Kidney (tissue), 13 donors: ENCODE measurements at regions not wholly inside any gene's neighbourhood (a gene's known extent, or its start where the extent isn't known, plus 50 kb on each side); places are given as distances from the start of the nearest gene placed in this dataset.

Experiments used
- DNase-seq, 5 donors: peaks; one replicate each; pipeline ENCODE4 v3.0.0-alpha.2; 2013 to 2020
- FAIRE-seq: peaks from 2 replicates; lab custom pipeline; 2012; peaks lifted over from hg19 to GRCh38; lab: Jason Lieb, UNC
- H3K27ac ChIP-seq, 2 donors: one replicate each; pipeline ENCODE4 v1.7.0; 2013; ENCODE audit warnings: low read depth in 2 of 2, low read length in 2 of 2, inconsistent platforms in 1 of 2
- H3K27me3 ChIP-seq: one replicate; pipeline ENCODE4 v1.7.1; 2013; ENCODE audit warnings: low read length, inconsistent platforms; ENCODE audit not compliant: control insufficient read depth, insufficient read depth
- H3K36me3 ChIP-seq, 3 donors: one replicate each; pipeline versions ENCODE4 v1.7.0 to v1.7.1; 2013; ENCODE audit warnings: low read length in 3 of 3, control low read depth in 1 of 3, inconsistent platforms in 1 of 3; ENCODE audit not compliant: insufficient read depth in 3 of 3, control insufficient read depth in 2 of 3
- H3K4me1 ChIP-seq, 3 donors: one replicate each; pipeline versions ENCODE4 v1.7.0 to v1.7.1; 2013; ENCODE audit warnings: low read length in 3 of 3, inconsistent platforms in 1 of 3, low read depth in 1 of 3; ENCODE audit not compliant: control insufficient read depth in 2 of 3, insufficient read depth in 2 of 3
- H3K4me3 ChIP-seq, 3 donors: one replicate each; pipeline versions ENCODE4 v1.7.0 to v1.8.1; 2013; ENCODE audit warnings: low read length in 3 of 3, control low read depth in 1 of 3, inconsistent platforms in 1 of 3
- H3K9ac ChIP-seq, 3 donors: one replicate each; pipeline versions ENCODE4 v1.7.0 to v1.7.1; 2013; ENCODE audit warnings: low read length in 3 of 3, control low read depth in 1 of 3, inconsistent platforms in 1 of 3
- H3K9me3 ChIP-seq, 3 donors: one replicate each; pipeline versions ENCODE4 v1.7.0 to v1.7.1; 2013; ENCODE audit warnings: low read length in 3 of 3, control low read depth in 1 of 3, inconsistent platforms in 1 of 3; ENCODE audit not compliant: control insufficient read depth in 2 of 3, insufficient read depth in 1 of 3
- intact Hi-C: fragments of 100-400 bp; cut with DNase I; formaldehyde crosslinking; loops from one replicate; pipeline ENCODE4 v1.11.1; 2022
- TF ChIP-seq, protein P1 (sequence below): IDR thresholded peaks from 3 replicates; pipeline ENCODE4 v1.5.1; 2012; ENCODE audit warnings: mild to moderate bottlenecking, moderate library complexity, borderline replicate concordance; ENCODE audit not compliant: insufficient read depth; ENCODE audit errors: extremely low read depth
- donor health status: control.
- donor health status: control.
- donor health status: control.
- donor health status: control.
- donor health status: control.
- donor health status: DM: yes; HTN: yes; CAD: no.
- donor health status: Normal renal cell carcinoma (clear cell type).

DNA sequence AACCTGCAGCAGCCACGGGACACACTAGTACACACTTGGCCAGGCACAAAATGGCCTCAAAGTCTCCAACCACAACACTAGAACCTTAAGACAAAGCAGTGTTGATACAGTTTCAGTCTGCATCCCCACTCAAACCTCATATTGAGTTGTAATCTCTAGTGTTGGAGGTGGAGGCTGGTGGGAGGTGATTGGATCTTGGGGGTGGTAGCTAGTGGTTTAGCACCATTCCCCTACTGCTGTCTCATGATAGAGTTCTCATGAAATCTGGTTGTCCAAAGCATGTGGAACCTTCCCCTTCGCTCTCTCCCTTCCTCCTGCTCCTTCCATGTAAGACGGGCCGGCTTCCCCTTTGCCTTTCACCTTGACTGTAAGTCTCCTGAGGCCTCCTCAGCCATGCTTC, 638.7 kb downstream of the UQCRFS1 start:
- DNase-seq (no peak), FAIRE-seq (no peak)
- H3K9me3 ChIP-seq: no peaks in the 10 kb centered on the region

DNA sequence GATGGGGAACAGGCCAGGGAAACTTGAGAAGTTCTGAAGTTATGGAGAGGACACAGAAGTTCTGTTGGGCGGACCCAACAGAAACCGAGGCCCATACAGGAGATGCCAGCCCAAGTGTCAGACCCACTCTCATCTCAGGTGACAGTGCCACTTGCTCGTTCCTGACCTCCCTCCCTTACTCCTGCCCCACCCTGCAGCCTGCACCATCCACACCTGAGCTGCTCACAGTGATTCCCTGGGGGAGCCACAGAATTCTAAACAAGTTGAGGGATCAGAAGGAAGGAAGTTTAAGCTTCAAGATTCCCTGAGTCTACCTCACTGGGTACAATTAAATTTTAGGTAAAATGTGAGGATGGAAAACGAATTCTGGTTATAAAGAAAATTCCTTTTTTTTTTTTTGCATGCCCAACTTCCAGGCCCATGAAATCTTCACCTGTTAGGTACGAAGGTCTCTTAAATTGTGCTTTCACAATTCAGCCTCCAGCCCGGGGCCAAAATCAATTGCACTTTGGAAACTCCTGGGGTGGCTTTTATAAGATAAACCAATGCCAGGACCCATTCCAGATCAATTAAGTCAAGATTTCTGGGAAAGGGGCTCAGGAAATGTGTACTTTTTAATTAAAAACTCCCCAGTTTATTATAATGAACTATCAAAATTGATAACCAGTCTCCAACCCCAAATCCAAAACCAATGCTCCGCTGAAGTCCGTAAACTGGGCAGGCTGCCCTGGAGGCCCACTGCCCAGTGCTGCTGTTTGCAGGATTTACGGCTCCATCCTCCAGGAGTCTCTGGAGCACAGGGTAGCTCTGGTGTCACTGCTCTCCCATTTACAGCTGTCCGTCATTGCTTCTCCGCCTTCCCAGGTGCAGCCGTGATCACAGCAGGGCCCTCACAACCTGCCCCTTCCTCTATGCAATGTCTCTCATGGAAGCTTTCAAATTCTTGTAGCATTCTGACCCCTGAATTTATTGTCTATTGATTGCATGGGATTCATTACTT, 643.5 kb downstream of the UQCRFS1 start:
- no peaks in the 10 kb centered on the region for H3K4me1 ChIP-seq
- no peak overlapping the region for H3K4me3 ChIP-seq
- FAIRE-seq (no peak), DNase-seq (no peak)
- intact Hi-C loops: no loop called here
- no peak overlapping the region for H3K9ac ChIP-seq
- no peaks in the 10 kb centered on the region for H3K9me3 ChIP-seq
- TF ChIP-seq, protein P1, sequence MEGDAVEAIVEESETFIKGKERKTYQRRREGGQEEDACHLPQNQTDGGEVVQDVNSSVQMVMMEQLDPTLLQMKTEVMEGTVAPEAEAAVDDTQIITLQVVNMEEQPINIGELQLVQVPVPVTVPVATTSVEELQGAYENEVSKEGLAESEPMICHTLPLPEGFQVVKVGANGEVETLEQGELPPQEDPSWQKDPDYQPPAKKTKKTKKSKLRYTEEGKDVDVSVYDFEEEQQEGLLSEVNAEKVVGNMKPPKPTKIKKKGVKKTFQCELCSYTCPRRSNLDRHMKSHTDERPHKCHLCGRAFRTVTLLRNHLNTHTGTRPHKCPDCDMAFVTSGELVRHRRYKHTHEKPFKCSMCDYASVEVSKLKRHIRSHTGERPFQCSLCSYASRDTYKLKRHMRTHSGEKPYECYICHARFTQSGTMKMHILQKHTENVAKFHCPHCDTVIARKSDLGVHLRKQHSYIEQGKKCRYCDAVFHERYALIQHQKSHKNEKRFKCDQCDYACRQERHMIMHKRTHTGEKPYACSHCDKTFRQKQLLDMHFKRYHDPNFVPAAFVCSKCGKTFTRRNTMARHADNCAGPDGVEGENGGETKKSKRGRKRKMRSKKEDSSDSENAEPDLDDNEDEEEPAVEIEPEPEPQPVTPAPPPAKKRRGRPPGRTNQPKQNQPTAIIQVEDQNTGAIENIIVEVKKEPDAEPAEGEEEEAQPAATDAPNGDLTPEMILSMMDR: no peak
- no peaks in the 10 kb centered on the region for H3K36me3 ChIP-seq
- H3K27me3 ChIP-seq: no peaks in the 10 kb centered on the region
- H3K27ac ChIP-seq: no peak overlapping the region

More for the DNA sequence above, 638.7 kb downstream of the UQCRFS1 start:
- Histone ChIP-seq H3K4me3 (no peak overlapping the region), H3K9ac (no peak overlapping the region), H3K36me3 (no peaks in the 10 kb centered on the region), H3K4me1 (no peaks in the 10 kb centered on the region), H3K27me3 (no peaks in the 10 kb centered on the region), H3K27ac (no peak overlapping the region)
- intact Hi-C loops: no loop called here
- TF ChIP-seq, protein P1: no peak

DNA sequence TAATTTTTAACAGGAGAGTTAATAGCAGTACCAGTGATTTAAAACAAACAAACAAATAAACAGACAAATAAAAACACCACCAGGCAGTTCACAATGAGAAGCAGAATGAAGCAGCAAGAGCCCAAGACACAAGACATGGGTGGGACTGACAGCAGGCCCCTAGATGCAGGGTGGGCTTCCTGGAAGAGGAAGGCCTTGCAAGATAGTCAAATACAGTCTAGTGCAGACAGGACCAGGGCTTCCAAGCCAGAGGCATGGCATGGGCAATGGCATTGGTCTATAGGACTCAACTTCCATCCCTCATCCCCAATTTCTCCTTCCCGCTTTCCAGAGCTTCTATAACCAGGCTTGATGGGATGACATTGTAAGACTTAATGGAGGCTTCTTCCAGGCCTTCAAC, 645.1 kb downstream of the UQCRFS1 start:
- no peaks in the 10 kb centered on the region for H3K27me3 ChIP-seq
- no peak overlapping the region for H3K4me3 ChIP-seq
- H3K27ac ChIP-seq: no peak overlapping the region
- DNase-seq (no peak), FAIRE-seq (no peak)
- H3K4me1 ChIP-seq: no peaks in the 10 kb centered on the region
- H3K9me3 ChIP-seq: no peaks in the 10 kb centered on the region
- intact Hi-C loops: no loop called here
- H3K9ac ChIP-seq: no peak overlapping the region
- no peaks in the 10 kb centered on the region for H3K36me3 ChIP-seq
- TF ChIP-seq, protein P1: no peak
